ES-I3 (cell line): ENCODE measurements at regions not wholly inside any gene's neighbourhood (a gene's known extent, or its start where the extent isn't known, plus 50 kb on each side); places are given as distances from the start of the nearest gene placed in this dataset.
"Not testable (repeated sequence)": the region's sequence is repeated elsewhere in the genome, so short reads cannot be mapped to it uniquely, and the experiment has no call there.

ENCODE experiments used
- H3K36me3 ChIP-seq: 2 replicates; pipeline ENCODE4 v1.6.1; 2013; ENCODE audit warnings: mild to moderate bottlenecking, low read length, control low read depth, moderate library complexity; ENCODE audit not compliant: insufficient read depth
- H3K4me1 ChIP-seq: 2 replicates; pipeline ENCODE4 v1.6.1; 2013; ENCODE audit warnings: mild to moderate bottlenecking, control low read depth, low read length; ENCODE audit not compliant: insufficient read depth
- H3K9ac ChIP-seq: 2 replicates; pipeline ENCODE4 v1.6.1; 2013; ENCODE audit warnings: low read depth, mild to moderate bottlenecking, low read length, moderate library complexity
- H3K9me3 ChIP-seq: 2 replicates; pipeline ENCODE4 v1.6.1; 2013; ENCODE audit warnings: mild to moderate bottlenecking, low read length, moderate library complexity; ENCODE audit not compliant: control insufficient read depth, insufficient read depth

- Histone ChIP-seq H3K36me3 (no peaks in the 10 kb centered on the region), H3K9ac (no peak overlapping the region), H3K4me1 (peaks cover 5% of the 10 kb centered on the region; the same call in 1 of the 2 replicates), H3K9me3 (no peaks in the 10 kb centered on the region)
These were observed 435.3 kb downstream of the CD83 start for GRCh38 chr6:14552891-14553290.

GRCh38 chr6:14553515-14553914 lies 435.9 kb downstream of the CD83 start:
- Histone ChIP-seq H3K36me3 (no peaks in the 10 kb centered on the region), H3K9ac (no peak overlapping the region), H3K4me1 (peaks cover 5% of the 10 kb centered on the region; the same call in 1 of the 2 replicates), H3K9me3 (no peaks in the 10 kb centered on the region)

DNA sequence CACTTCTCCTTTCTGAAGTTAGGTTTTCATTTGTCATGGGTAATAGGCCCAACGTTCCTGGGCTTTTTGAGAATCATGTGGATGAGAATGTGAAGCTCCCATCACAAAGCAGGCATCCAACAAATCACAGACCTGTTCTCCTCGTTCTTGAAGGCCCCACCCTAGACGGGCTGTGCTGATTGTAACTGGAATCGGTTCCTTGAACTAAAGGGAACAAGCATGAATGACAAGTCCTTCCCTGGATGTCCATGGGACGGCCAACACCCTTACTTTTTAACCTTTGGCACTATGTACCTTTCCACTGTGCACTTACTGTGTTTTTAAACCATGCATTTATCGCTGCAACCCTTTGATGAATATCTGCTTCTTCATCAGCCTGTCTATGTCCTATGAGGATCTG lies 438.2 kb downstream of the CD83 start:
- Histone ChIP-seq H3K36me3 (no peaks in the 10 kb centered on the region), H3K9ac (no peak overlapping the region), H3K4me1 (no peaks in the 10 kb centered on the region), H3K9me3 (no peaks in the 10 kb centered on the region)

GRCh38 chr6:14559746-14560536 lies 442.4 kb downstream of the CD83 start:
- Histone ChIP-seq H3K9me3 (no peaks in the 10 kb centered on the region), H3K36me3 (no peaks in the 10 kb centered on the region), H3K9ac (no peak overlapping the region), H3K4me1 (no peaks in the 10 kb centered on the region)

DNA sequence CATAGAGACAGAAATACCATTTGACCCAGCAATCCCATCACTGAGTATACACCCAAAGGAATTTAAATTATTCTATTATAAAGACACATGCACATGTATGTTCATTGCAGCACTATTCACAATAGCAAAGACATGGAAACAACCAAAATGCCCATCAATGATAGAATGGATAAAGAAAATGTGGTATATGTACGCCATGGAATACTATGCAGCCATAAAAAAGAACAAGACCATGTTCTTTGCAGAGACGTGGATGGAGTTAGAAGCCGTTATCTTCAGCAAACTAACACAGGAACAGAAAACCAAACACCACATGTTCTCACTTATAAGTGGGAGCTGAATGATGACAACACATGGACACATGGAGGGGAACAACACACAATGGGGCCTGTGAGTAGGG lies 444.0 kb downstream of the CD83 start:
- H3K4me1 ChIP-seq, H3K9ac ChIP-seq, H3K9me3 ChIP-seq, H3K36me3 ChIP-seq: not testable (repeated sequence)

DNA sequence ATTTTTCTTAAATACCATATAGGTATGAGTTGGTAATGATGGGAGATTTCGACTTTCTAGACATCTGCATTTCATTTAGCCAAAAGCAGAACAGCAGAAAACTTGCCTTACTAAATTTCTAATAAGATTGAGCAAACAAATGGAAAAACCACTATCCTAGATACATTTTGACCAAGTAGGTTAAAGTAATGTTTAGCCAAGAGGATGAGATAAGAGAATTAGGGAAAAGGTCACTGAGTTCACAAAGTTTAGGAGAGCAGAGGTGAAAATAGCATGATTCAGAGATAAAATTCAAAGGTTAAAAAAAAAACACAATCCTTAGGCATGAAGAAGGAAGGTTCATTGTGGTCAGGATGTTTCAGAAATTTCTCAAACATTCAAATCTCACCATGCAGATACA lies 450.3 kb downstream of the CD83 start:
- no peaks in the 10 kb centered on the region for H3K36me3 ChIP-seq
- H3K9me3 ChIP-seq: no peaks in the 10 kb centered on the region; the same call in 1 of the 2 replicates
- no peaks in the 10 kb centered on the region for H3K4me1 ChIP-seq
- no peak overlapping the region for H3K9ac ChIP-seq

DNA sequence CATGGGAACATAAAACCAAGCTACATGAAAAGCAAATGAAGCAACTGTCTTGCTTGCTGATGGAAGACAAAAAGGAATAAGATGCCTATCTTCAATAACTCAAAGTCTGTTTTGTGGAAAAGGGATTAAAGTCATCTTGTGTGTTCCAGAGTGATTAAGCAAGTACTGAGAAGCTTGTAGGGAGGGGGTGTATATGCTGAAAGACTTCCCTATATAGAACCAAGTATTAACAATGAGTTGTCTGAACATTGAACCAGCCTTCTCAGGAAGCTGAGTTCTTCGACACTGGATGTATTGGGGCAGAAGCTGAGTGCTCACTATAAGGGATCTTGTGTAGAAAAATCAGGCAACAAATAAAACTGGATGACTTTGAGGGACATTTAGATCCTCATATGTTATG lies 451.8 kb downstream of the CD83 start:
- Histone ChIP-seq H3K4me1 (no peaks in the 10 kb centered on the region), H3K36me3 (no peaks in the 10 kb centered on the region), H3K9me3 (no peaks in the 10 kb centered on the region; the same call in 1 of the 2 replicates), H3K9ac (no peak overlapping the region)

- not testable (repeated sequence) for H3K4me1 ChIP-seq, H3K36me3 ChIP-seq, H3K9ac ChIP-seq, H3K9me3 ChIP-seq
These were observed 452.3 kb downstream of the CD83 start for GRCh38 chr6:14569874-14570273.

GRCh38 chr6:14571001-14571400 lies 453.4 kb downstream of the CD83 start:
- Histone ChIP-seq H3K36me3 (no peaks in the 10 kb centered on the region), H3K4me1 (no peaks in the 10 kb centered on the region)

DNA sequence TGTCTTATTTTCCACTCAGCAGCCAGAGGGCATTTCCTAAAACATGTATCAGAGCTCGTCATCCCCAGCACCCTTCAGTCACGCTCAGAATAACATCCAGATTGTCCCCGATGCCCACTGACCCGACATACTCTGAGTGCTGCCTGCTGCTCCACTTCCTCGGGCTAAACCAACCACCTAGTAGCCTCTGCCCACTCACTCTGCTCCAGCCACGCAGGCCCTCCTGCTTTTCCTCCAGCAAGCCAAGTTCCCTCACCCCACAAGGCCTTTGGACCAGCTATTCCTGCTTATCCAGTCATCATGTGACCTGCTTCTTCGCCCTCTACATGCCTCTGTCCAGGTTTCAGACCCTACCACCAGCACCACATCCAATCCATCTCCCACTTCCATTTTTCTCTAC lies 454.2 kb downstream of the CD83 start:
- Histone ChIP-seq H3K9me3 (no peaks in the 10 kb centered on the region; the same call in 1 of the 2 replicates), H3K36me3 (no peaks in the 10 kb centered on the region), H3K9ac (no peak overlapping the region), H3K4me1 (no peaks in the 10 kb centered on the region)

More at GRCh38 chr6:14571001-14571400, 453.4 kb downstream of the CD83 start:
- Histone ChIP-seq H3K9me3 (no peaks in the 10 kb centered on the region; the same call in 1 of the 2 replicates), H3K9ac (no peak overlapping the region)

- Histone ChIP-seq H3K4me1 (no peaks in the 10 kb centered on the region), H3K9ac (no peak overlapping the region), H3K9me3 (no peaks in the 10 kb centered on the region; the same call in 1 of the 2 replicates), H3K36me3 (no peaks in the 10 kb centered on the region)
These were observed 455.7 kb downstream of the CD83 start for GRCh38 chr6:14573267-14573666.

DNA sequence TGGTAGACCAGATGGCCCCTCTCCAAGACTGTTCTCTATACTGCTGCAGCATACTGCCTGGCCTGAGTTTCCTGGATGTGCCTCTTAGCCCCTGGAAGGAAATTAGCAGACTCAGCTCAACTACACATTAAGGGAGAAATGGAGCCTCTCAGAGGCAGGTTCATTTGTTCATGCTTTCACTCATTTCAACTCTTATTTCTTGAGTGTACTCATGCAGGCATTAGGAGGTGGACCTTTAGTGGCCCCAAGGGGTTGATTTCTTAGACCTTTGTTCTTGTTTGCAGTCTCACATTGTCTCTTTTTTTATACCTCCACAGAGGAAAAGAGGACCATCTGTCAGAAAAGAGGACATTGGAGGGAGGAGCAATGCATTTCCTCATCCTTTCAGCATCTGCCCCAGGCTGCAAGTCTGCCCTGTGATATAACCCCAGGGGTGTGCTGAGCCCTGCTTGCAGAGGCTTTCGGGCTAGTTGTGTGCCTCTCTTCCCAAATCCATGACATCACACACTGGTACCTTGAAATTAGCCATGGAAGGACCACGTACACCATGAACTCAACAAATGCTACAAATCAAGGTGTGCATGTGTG lies 456.2 kb downstream of the CD83 start:
- H3K9ac ChIP-seq: no peak overlapping the region

GRCh38 chr6:14575961-14576360 lies 458.4 kb downstream of the CD83 start:
- Histone ChIP-seq H3K4me1 (no peaks in the 10 kb centered on the region), H3K9me3 (no peaks in the 10 kb centered on the region), H3K36me3 (no peaks in the 10 kb centered on the region), H3K9ac (no peak overlapping the region)

More for the DNA sequence above, 456.2 kb downstream of the CD83 start:
- Histone ChIP-seq H3K9me3 (no peaks in the 10 kb centered on the region; the same call in 1 of the 2 replicates), H3K4me1 (no peaks in the 10 kb centered on the region), H3K36me3 (no peaks in the 10 kb centered on the region)

GRCh38 chr6:14578994-14579393 lies 461.4 kb downstream of the CD83 start:
- no peaks in the 10 kb centered on the region for H3K36me3 ChIP-seq
- H3K9ac ChIP-seq: no peak overlapping the region
- no peaks in the 10 kb centered on the region for H3K9me3 ChIP-seq
- H3K4me1 ChIP-seq: no peaks in the 10 kb centered on the region

DNA sequence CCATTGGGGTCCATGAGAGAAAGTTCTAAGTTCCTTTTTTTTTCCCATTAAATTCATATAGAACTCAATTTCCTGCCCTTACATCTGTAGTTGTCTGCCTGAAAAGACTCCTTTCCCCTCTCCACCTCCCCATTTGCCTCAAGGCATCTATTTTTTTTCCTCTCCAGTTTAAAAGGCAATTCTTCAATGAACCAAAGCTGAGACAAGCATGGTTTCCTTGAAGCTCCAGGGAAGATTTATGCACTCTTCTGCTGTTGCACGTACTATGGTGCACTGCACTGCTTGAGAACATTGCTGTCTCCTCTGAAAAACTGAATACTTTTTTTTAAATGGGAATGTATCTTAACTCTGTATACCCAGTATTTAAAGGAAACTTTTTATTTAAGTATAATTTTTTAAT lies 465.2 kb downstream of the CD83 start:
- H3K4me1 ChIP-seq: no peaks in the 10 kb centered on the region
- no peak overlapping the region for H3K9ac ChIP-seq
- no peaks in the 10 kb centered on the region for H3K9me3 ChIP-seq
- H3K36me3 ChIP-seq: no peaks in the 10 kb centered on the region
